HUES64 (cell line): ENCODE measurements at regions not wholly inside any gene's neighbourhood (a gene's known extent, or its start where the extent isn't known, plus 50 kb on each side); places are given as distances from the start of the nearest gene placed in this dataset.

Source experiments
- H3K27ac ChIP-seq: 2 replicates; pipeline ENCODE4 v1.7.0; 2013; ENCODE audit warnings: low read depth, low read length, inconsistent platforms
- H3K27me3 ChIP-seq: 2 replicates; pipeline ENCODE4 v1.6.1; 2013; ENCODE audit warnings: mild to moderate bottlenecking, low read length; ENCODE audit not compliant: insufficient read depth
- H3K36me3 ChIP-seq: 2 replicates; pipeline ENCODE4 v1.6.1; 2013; ENCODE audit warnings: mild to moderate bottlenecking, low read length; ENCODE audit not compliant: insufficient read depth
- H3K4me1 ChIP-seq: 2 replicates; pipeline ENCODE4 v1.6.1; 2013; ENCODE audit warnings: mild to moderate bottlenecking, low read length, moderate library complexity; ENCODE audit not compliant: insufficient read depth
- H3K4me3 ChIP-seq: 2 replicates; pipeline ENCODE4 v1.5.1; 2013; ENCODE audit warnings: mild to moderate bottlenecking, low read length, moderate library complexity
- H3K9ac ChIP-seq: 2 replicates; pipeline ENCODE4 v1.6.1; 2013; ENCODE audit warnings: mild to moderate bottlenecking, low read depth, low read length
- H3K9me3 ChIP-seq: 2 replicates; pipeline ENCODE4 v1.6.1; 2013; ENCODE audit warnings: low read depth, low read length; ENCODE audit not compliant: insufficient read depth
- WGBS: fragments of 150-250, 120-280 bp; methylation state at CpG from one replicate; pipeline ENCODE4 v1.1.7; 2013; ENCODE audit warnings: missing lambda C conversion rate; 5-methylcytosine and 5-hydroxymethylcytosine counted together

GRCh38 chr9:90444609-90445204, 197.9 kb downstream of the DIRAS2 start:
- peaks cover 16% of the 10 kb centered on the region for H3K4me1 ChIP-seq
- WGBS: 70% methylated on average over 6 of the region's 6 CpGs
- H3K27ac ChIP-seq: no peak overlapping the region
- no peaks in the 10 kb centered on the region for H3K36me3 ChIP-seq
- no peak overlapping the region for H3K9ac ChIP-seq
- no peaks in the 10 kb centered on the region for H3K9me3 ChIP-seq
- no peak overlapping the region for H3K4me3 ChIP-seq
- no peaks in the 10 kb centered on the region for H3K27me3 ChIP-seq

GRCh38 chr9:90445391-90445790, 197.2 kb downstream of the DIRAS2 start:
- Histone ChIP-seq H3K27me3 (no peaks in the 10 kb centered on the region), H3K9ac (no peak overlapping the region), H3K27ac (no peak overlapping the region), H3K9me3 (no peaks in the 10 kb centered on the region), H3K36me3 (no peaks in the 10 kb centered on the region), H3K4me1 (peaks cover 16% of the 10 kb centered on the region), H3K4me3 (no peak overlapping the region)
- WGBS: 91% methylated on average over 3 of the region's 3 CpGs

DNA sequence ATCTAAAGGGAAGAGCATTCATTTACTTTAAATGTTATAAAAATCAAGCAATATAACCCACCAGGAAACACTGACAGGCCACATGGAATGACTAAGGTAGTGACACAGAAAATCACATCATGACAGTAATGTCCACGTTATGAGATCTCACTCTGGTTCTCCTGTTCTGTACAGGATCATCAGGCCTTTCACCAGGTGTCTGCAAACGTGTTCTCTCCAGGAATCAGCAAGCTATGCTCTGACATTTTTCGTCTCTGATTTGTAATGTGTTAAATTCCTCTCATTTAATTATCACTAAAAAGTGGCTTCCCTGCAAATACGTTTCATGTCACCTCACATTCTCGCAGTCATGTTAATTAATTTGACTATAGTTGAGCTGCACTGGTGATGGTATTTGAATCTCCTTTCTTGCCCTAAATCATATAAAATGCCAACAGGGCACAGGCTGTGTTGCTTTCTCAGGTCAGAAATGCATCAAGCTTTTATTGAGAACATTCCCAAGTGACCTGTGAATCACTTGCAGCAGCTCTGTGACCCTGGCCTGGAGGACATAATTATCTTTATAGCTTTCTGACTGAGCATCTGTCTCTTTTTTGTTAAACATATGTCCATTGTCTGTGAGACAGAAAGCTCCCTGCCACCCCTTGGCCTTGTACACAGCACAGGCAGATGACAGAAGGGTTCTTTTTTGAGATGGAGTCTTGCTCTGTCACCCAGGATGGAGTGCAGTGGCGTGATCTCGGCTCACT, 196.2 kb downstream of the DIRAS2 start:
- 95% methylated on average over 5 of the region's 7 CpGs for WGBS
- H3K27me3 ChIP-seq: no peaks in the 10 kb centered on the region
- H3K27ac ChIP-seq: no peak overlapping the region
- no peak overlapping the region for H3K9ac ChIP-seq
- H3K36me3 ChIP-seq: no peaks in the 10 kb centered on the region
- H3K4me1 ChIP-seq: peaks cover 16% of the 10 kb centered on the region
- H3K9me3 ChIP-seq: no peaks in the 10 kb centered on the region
- H3K4me3 ChIP-seq: no peak overlapping the region

- Histone ChIP-seq H3K27ac (no peak overlapping the region), H3K4me3 (no peak overlapping the region), H3K27me3 (no peaks in the 10 kb centered on the region), H3K9me3 (no peaks in the 10 kb centered on the region), H3K36me3 (no peaks in the 10 kb centered on the region), H3K9ac (no peak overlapping the region), H3K4me1 (peaks cover 9% of the 10 kb centered on the region)
- 91% methylated on average over 4 of the region's 4 CpGs for WGBS
Observed at GRCh38 chr9:90447773-90448172, 194.9 kb downstream of the DIRAS2 start.

DNA sequence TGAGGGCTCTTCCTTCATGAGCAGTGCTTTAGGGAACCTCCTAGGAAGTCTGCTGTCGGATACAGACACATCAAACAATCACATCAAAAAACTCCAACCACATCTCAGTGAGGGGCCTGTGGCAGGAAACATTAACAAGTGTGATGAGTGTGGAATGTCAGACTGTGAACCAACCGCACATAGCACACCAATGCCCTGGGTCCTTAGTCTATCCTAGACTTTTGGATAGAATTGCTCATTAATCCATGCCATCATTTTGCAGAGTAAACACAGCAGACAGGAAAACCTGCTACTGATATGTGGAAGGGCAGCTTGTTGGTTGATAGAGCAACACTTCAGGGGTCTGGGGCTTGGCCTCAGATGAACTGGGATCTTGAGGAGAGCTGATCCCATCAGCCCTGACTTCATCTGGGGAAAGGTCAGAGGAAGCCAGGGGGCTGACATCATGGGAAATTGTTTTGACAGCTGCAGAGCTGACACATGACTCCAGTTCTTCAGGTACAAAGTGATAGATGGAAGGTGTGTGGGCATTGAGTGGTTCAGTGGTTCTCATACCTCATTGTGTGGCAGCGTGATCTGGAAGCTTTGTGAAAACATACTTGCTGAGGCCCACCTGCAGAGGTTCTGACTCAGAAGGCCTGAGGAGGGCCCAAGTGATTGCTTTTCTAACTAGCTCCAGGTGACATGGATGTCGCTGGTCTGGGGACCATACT, 193.3 kb downstream of the DIRAS2 start:
- Histone ChIP-seq H3K9ac (no peak overlapping the region), H3K9me3 (no peaks in the 10 kb centered on the region), H3K4me3 (no peak overlapping the region), H3K27ac (no peak overlapping the region), H3K27me3 (no peaks in the 10 kb centered on the region), H3K36me3 (no peaks in the 10 kb centered on the region), H3K4me1 (no peaks in the 10 kb centered on the region)
- WGBS: 88% methylated on average over 4 of the region's 4 CpGs

- H3K27me3 ChIP-seq: no peaks in the 10 kb centered on the region
- no CpG with 5 or more reads among the region's 1 CpG for WGBS
- no peaks in the 10 kb centered on the region for H3K9me3 ChIP-seq
- H3K4me1 ChIP-seq: no peaks in the 10 kb centered on the region
- no peak overlapping the region for H3K4me3 ChIP-seq
- H3K27ac ChIP-seq: no peak overlapping the region
- no peak overlapping the region for H3K9ac ChIP-seq
- H3K36me3 ChIP-seq: no peaks in the 10 kb centered on the region
Observed at GRCh38 chr9:90451804-90452203, 190.8 kb downstream of the DIRAS2 start.

GRCh38 chr9:90455316-90455715, 187.3 kb downstream of the DIRAS2 start:
- Histone ChIP-seq H3K36me3 (no peaks in the 10 kb centered on the region), H3K27me3 (no peaks in the 10 kb centered on the region), H3K27ac (no peak overlapping the region), H3K4me1 (peaks cover 6% of the 10 kb centered on the region; the same call in 1 of the 2 replicates), H3K9ac (no peak overlapping the region), H3K9me3 (no peaks in the 10 kb centered on the region), H3K4me3 (no peak overlapping the region)
- WGBS: 94% methylated on average over 3 of the region's 4 CpGs

DNA sequence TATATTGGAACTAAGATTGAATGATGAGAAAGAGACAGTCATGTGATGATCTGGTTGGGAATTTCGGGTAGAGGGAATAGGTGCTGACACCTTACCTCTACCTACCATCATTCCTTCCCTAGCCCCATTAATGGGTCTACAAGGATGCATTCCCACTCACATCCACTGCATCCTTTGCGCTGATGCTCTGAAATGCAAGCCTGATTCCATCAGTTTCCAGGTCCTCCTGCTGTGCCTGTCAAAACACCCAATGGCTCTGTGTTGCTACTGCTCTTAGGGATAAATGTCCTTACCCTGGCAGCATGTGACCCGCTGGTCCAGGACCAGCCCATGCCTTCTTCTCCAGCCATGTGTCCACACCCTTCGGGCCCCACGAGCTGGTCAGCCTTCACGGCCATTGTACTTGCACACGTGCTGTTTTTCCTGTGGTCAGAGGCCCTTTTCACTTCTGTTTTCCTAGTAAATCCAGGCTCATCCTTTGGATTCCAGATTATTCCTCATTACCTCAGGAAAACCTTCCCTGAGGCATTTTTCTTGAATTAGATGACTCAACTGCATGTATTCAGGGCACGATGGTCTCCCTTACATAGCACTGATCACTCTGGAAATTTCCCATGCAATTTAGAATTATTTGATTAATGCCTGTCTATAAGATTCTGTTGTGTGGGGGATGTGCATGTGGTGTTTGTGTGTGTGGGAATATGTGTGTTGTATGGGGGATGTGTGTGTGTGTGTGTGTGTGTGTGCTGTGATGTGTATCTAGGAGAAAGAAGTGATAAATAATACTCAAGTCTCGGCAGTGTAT, 185.0 kb downstream of the DIRAS2 start:
- 92% methylated on average over 8 of the region's 9 CpGs for WGBS
- Histone ChIP-seq H3K9me3 (no peaks in the 10 kb centered on the region), H3K27ac (no peak overlapping the region), H3K9ac (no peak overlapping the region), H3K4me1 (peaks cover 10% of the 10 kb centered on the region; the same call in 1 of the 2 replicates), H3K27me3 (no peaks in the 10 kb centered on the region), H3K4me3 (no peak overlapping the region), H3K36me3 (no peaks in the 10 kb centered on the region)

- no peaks in the 10 kb centered on the region for H3K27me3 ChIP-seq
- H3K9ac ChIP-seq: no peak overlapping the region
- 86% methylated on average over 4 of the region's 4 CpGs for WGBS
- H3K4me3 ChIP-seq: no peak overlapping the region
- no peaks in the 10 kb centered on the region for H3K9me3 ChIP-seq
- no peak overlapping the region for H3K27ac ChIP-seq
- peaks cover 10% of the 10 kb centered on the region; the same call in 1 of the 2 replicates for H3K4me1 ChIP-seq
- H3K36me3 ChIP-seq: no peaks in the 10 kb centered on the region
Observed at GRCh38 chr9:90458485-90458884, 184.1 kb downstream of the DIRAS2 start.

- no peak overlapping the region for H3K9ac ChIP-seq
- no peaks in the 10 kb centered on the region for H3K27me3 ChIP-seq
- H3K36me3 ChIP-seq: no peaks in the 10 kb centered on the region
- no peaks in the 10 kb centered on the region for H3K9me3 ChIP-seq
- H3K27ac ChIP-seq: no peak overlapping the region
- H3K4me1 ChIP-seq: peaks cover 10% of the 10 kb centered on the region; the same call in 1 of the 2 replicates
- WGBS: 92% methylated on average over 4 of the region's 4 CpGs
- no peak overlapping the region for H3K4me3 ChIP-seq
Observed at GRCh38 chr9:90459321-90459720, 183.3 kb downstream of the DIRAS2 start.

DNA sequence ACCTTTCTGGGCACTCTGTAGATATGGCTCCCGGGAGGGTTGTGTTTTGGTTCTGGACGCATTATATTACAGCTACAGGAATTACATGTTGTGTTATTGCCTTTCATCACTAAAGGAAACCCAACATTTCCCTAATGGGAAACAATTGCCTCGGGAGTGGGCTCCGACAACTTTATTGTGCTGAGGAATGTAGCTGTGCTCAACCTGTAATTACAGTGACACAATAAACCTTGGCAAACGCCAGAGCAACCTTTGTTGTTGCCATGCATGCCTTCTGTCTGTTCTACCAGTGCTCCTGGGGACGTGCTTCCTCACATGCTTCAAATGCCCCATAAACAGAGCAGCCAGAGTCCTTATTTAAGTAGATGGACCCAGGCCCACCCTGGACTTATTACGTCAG, 182.4 kb downstream of the DIRAS2 start:
- 74% methylated on average over 5 of the region's 7 CpGs for WGBS
- H3K27me3 ChIP-seq: no peaks in the 10 kb centered on the region
- no peak overlapping the region for H3K4me3 ChIP-seq
- no peaks in the 10 kb centered on the region for H3K36me3 ChIP-seq
- H3K27ac ChIP-seq: no peak overlapping the region
- peaks cover 10% of the 10 kb centered on the region; the same call in 1 of the 2 replicates for H3K4me1 ChIP-seq
- no peaks in the 10 kb centered on the region for H3K9me3 ChIP-seq
- H3K9ac ChIP-seq: no peak overlapping the region
